SKM-1 (cell line): ENCODE measurements at regions not wholly inside any gene's neighbourhood (a gene's known extent, or its start where the extent isn't known, plus 50 kb on each side); places are given as distances from the start of the nearest gene placed in this dataset.

ENCODE experiments used
- DNase-seq: peaks from one replicate; lab custom pipeline; 2025; ENCODE audit not compliant: unreplicated experiment; lab: John Stamatoyannopoulos, UW

DNA sequence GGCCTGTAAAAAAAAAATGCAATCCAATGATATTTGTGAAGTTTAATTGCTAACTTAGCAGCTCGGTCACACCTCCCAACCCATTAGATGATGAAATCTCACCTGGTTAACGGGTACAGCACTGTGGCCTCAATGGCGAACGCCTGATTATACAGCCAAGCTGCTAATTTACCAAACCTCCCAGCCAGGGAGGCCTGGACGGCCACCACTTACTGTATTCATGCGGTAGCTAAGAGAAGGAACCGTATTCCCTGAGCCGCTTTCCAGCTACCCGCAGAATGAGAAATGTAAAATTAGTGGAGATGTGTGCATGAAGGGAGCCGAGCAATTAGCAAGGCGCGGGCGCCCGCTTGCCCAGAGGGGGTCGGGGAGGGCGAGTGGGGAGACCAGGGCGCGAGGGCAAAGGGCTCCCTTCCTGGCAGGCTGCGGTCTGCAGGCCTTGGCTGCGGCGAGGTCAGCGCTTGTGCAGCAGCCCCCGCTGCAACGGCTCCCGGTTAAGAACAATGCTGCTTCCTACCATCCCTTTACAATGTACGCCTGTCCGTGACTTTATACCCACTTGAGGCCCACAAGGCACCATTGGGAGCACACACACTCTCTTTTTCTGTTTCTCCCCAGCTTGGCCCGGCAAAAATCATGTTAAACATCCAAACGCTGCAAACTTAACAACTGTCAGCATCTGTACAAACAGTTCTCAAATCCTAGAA, 70.4 kb upstream of the TBCA start:
- DNase-seq: no peak

GRCh38 chr5:77845324-77845646, 69.1 kb upstream of the TBCA start:
- DNase-seq: no peak

- DNase-seq: no peak
Measured at GRCh38 chr5:77844623-77845323, 68.6 kb upstream of the TBCA start.

- DNase-seq: no peak
Measured at GRCh38 chr5:77844373-77844622, 68.2 kb upstream of the TBCA start.

- DNase-seq: no peak
Measured at GRCh38 chr5:77843570-77844372, 67.6 kb upstream of the TBCA start.

GRCh38 chr5:77842243-77842642, 66.1 kb upstream of the TBCA start:
- no peak for DNase-seq

DNA sequence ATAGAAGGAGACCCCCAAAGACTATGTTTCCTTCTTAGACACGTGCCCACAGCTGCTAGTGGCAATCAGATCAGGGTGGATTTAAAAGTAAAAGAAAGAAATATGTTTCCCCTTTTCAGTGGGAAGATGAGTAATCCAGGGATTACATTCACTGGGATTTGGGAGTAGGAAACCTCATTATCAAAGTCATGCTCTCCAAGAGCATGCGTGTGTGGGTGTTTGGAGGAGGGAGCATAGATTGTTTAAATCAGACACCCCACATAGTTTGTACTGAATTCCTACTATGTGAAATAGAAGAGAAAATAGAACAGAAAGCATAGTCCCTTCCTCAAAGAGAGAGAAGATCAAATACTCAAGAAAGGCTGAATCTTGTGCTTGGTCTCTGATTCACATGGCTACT, 65.5 kb upstream of the TBCA start:
- DNase-seq: no peak

- no peak for DNase-seq
Measured at GRCh38 chr5:77840930-77841329, 64.8 kb upstream of the TBCA start.

DNA sequence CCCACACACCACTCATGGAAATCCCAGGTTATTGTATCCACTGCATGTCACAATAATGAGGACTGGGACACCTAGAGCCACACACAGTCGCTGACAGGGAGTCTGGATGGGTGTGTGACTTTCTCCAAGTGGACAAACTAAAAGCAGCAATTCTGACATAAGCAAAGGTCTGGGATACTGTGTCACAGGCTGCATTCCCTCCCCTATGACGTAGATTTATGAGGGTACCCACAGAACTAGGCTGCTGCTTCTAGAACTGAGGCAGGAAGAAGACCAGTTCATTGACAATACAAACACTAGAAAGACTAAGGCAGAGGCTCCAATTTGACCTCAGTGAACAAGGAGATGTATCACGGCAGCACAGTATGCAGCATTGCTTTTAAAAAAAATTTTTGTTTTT, 63.6 kb upstream of the TBCA start:
- no peak for DNase-seq

GRCh38 chr5:77832938-77833337, 56.8 kb upstream of the TBCA start:
- no peak for DNase-seq

- no peak for DNase-seq
Measured at GRCh38 chr5:77832166-77832770, 56.1 kb upstream of the TBCA start.

DNA sequence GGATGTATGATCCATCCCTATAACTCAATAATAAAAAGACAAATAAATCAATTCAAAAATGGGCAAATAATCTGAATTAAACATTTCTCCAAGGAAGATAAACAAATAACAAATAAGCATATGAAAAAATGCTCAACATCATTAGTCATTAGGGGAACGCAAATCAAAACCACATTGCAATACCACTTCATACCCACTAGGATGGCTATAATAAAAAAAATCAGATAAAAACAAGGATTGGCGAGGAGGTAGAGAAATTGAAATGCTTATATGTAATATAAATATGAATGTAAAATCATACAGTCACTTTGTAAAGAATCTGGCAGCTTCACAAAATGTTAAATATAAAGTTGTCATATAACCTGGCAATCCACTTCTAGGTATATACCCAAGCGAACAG, 52.3 kb upstream of the TBCA start:
- DNase-seq: no peak
